Upper lobe of left lung (tissue), 6 donors: ENCODE measurements at regions not wholly inside any gene's neighbourhood (a gene's known extent, or its start where the extent isn't known, plus 50 kb on each side); places are given as distances from the start of the nearest gene placed in this dataset.
A peak's percentile ranks its signal among the peaks of the same experiment; 100 is the strongest.

Experiments used
- ATAC-seq, 2 donors: fragments of 200-7000 bp; cut with Tn5 transposase; one replicate each; pipeline ENCODE4 v1.9.1; 2022; ENCODE audit warnings: mild to moderate bottlenecking in 2 of 2, moderate library complexity in 2 of 2; ENCODE audit not compliant: low FRiP score in 2 of 2
- DNase-seq, 2 donors: peaks; one replicate each; pipeline ENCODE4 v3.0.0-alpha.2; 2019 to 2020
- H3K27ac ChIP-seq, 4 donors: fragments of 200-600 bp; sonication (generic); one replicate each; pipeline ENCODE4 v1.5.1; 2016 to 2019
- H3K27me3 ChIP-seq, 4 donors: fragments of 200-600 bp; sonication (generic); one replicate each; pipeline ENCODE4 v1.5.1; 2017 to 2019
- H3K36me3 ChIP-seq, 4 donors: fragments of 200-600 bp; sonication (generic); one replicate each; pipeline ENCODE4 v1.5.1; 2016 to 2019
- H3K4me1 ChIP-seq, 4 donors: fragments of 200-600 bp; sonication (generic); one replicate each; pipeline ENCODE4 v1.5.1; 2018 to 2019
- H3K4me3 ChIP-seq, 4 donors: fragments of 200-600 bp; sonication (generic); one replicate each; pipeline ENCODE4 v1.5.1; 2017 to 2019; ENCODE audit warnings: mild to moderate bottlenecking in 2 of 4, moderate library complexity in 1 of 4
- H3K9me3 ChIP-seq, 4 donors: fragments of 200-600 bp; sonication (generic); one replicate each; pipeline ENCODE4 v1.5.1; 2018 to 2019
- CTCF ChIP-seq, 6 experiments: fragments of 450-650 bp in 4 of 6; fragments of 200-600 bp in 2 of 6; sonication (generic) in 2 of 6; IDR thresholded peaks; one replicate each; pipeline ENCODE4 v1.5.1; 2016 to 2019; ENCODE audit warnings: antibody characterized with exemption in 6 of 6
- EP300 ChIP-seq, 4 donors: sonication (generic); formaldehyde crosslinking; IDR thresholded peaks; one replicate each; pipeline ENCODE4 v1.5.1; 2017; ENCODE audit warnings: antibody characterized with exemption in 4 of 4, control low read depth in 2 of 4
- POLR2A ChIP-seq, 4 donors: fragments of 450-650 bp; IDR thresholded peaks; one replicate each; pipeline ENCODE4 v1.5.1; 2016 to 2017; ENCODE audit warnings: antibody characterized with exemption in 4 of 4, mild to moderate bottlenecking in 2 of 4
- POLR2AphosphoS5 ChIP-seq, 2 donors: sonication (generic); formaldehyde crosslinking; IDR thresholded peaks; one replicate each; pipeline ENCODE4 v1.5.1; 2017; ENCODE audit warnings: antibody characterized with exemption in 2 of 2
- WGBS, 2 donors: methylation state at CpG; one replicate each; pipeline ENCODE4 v1.1.5; 2017 to 2018; 5-methylcytosine and 5-hydroxymethylcytosine counted together
- donor health status: DM: no; HTN: no; CAD: no; lungs with moderate emphysema.
- donor health status: DM: no; HTN: yes; CAD: no; lungs with severe emphysema.

DNA sequence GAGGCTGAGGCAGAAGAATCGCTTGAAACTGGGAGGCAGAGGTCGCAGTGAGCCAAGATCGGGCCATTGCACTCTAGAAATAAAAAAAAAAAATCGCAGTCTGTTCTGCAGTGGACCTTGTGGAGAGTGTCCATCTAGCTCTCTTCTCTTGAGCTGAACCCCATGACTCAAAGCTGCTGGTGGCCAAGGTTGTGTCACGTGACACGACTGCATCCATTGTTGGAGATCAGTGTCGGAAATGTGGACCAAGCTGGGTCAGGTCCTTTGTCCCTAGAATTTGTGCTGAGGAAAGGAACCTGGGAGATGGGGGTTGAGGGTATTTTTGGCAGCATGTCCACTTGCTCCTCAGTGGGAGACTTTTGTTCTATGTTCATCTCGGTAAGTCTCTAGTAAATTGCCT lies 564.8 kb upstream of the CDH4 start:
- ATAC-seq = no peak

GRCh38 chr20:60690771-60691170 lies 561.3 kb upstream of the CDH4 start:
- DNase-seq = no peak
- no peak overlapping the region for H3K4me3 ChIP-seq
- no peaks in the 10 kb centered on the region for H3K27me3 ChIP-seq
- no peaks in the 10 kb centered on the region for H3K9me3 ChIP-seq
- no peaks in the 10 kb centered on the region for H3K36me3 ChIP-seq
- WGBS, 2 donors = 47 to 54% methylated on average over 3 of the region's 3 CpGs
- H3K4me1 ChIP-seq = no peaks in the 10 kb centered on the region
- no peak overlapping the region for H3K27ac ChIP-seq
- TF ChIP-seq POLR2A (IDR thresholded peaks at IDR 0.05) (no peak), POLR2AphosphoS5 (IDR thresholded peaks at IDR 0.05) (no peak), CTCF (IDR thresholded peaks at IDR 0.05) (no peak), EP300 (IDR thresholded peaks at IDR 0.05) (no peak)
- ATAC-seq = no peak

More for the DNA sequence above, 564.8 kb upstream of the CDH4 start:
- DNase-seq = no peak
- no peaks in the 10 kb centered on the region for H3K4me1 ChIP-seq
- WGBS, 2 donors = 91 to 95% methylated on average over 8 of the region's 8 CpGs
- H3K27me3 ChIP-seq = no peaks in the 10 kb centered on the region
- TF ChIP-seq EP300 (IDR thresholded peaks at IDR 0.05) = no peak
- no peak for TF ChIP-seq CTCF (IDR thresholded peaks at IDR 0.05)
- no peak for TF ChIP-seq POLR2AphosphoS5 (IDR thresholded peaks at IDR 0.05)
- no peak for TF ChIP-seq POLR2A (IDR thresholded peaks at IDR 0.05)
- no peak overlapping the region for H3K27ac ChIP-seq
- H3K36me3 ChIP-seq = no peaks in the 10 kb centered on the region
- no peaks in the 10 kb centered on the region for H3K9me3 ChIP-seq
- no peak overlapping the region for H3K4me3 ChIP-seq

DNA sequence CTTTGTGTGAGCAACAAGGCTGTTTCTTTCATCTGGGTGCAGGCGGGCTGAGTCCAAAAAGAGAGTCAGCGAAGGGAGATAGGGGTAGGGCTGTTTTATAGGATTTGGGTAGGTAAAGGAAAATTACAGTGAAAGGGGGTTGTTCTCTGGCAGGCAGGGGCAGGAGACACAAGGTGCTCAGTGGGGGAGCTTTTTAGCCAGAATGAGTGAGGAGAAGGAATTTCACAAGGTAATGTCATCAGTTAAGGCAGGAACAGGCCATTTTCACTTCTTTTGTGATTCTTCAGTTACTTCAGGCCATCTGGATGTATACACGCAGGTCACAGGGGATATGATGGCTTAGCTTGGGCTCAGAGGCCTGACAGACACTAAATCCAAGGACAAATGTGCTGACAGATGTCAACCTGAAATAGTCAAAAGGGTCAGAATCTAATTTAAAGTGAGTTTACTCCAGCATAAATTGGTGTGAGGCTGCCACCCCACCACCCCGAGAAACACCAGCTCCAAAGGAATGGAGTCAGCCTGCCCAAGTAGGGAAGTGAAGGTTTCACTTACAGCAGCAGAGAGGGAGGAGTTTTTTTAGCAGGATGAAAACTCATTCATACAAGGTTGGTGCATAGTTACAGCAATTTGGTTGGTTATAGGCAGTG lies 560.0 kb upstream of the CDH4 start:
- WGBS, 2 donors = 71 to 73% methylated on average over 4 of the region's 4 CpGs
- H3K4me3 ChIP-seq = no peak overlapping the region
- DNase-seq (no peak), ATAC-seq (no peak)
- no peaks in the 10 kb centered on the region for H3K27me3 ChIP-seq
- no peaks in the 10 kb centered on the region for H3K4me1 ChIP-seq
- TF ChIP-seq EP300 (IDR thresholded peaks at IDR 0.05) = no peak
- TF ChIP-seq CTCF (IDR thresholded peaks at IDR 0.05) = no peak
- no peak for TF ChIP-seq POLR2A (IDR thresholded peaks at IDR 0.05)
- no peak for TF ChIP-seq POLR2AphosphoS5 (IDR thresholded peaks at IDR 0.05)
- H3K27ac ChIP-seq = no peak overlapping the region
- H3K36me3 ChIP-seq = no peaks in the 10 kb centered on the region
- H3K9me3 ChIP-seq = no peaks in the 10 kb centered on the region

DNA sequence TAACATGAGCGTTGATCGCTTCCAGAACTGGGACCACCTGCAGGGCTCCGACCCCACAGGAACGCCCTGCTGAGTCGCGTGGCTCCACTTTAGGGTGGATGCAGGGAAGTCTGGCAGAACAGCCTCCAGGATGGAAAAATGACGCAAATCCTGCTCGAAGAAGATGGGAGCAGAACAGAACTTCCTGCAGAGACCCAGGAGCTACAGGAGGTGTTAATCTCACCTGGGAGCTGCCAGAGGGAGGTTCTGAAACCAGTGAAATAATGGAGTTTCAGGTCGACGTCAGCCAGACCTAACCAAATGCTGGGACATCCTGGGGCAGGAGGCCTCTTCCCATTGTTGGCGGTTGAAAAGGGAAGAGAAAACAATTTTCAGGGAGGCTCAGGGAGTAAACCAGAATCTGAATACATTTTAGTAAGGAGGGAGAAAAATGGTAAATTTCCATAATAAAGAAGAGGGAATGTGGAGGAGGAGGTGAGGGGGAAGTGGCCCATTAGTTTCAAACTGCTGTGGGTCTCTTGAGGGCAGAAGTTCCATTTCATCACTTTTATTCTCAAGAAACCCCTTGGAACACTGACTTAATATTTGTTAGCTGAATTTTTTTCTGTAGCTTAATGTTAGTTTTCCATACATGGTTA lies 558.4 kb upstream of the CDH4 start:
- no peaks in the 10 kb centered on the region for H3K27me3 ChIP-seq
- no peak for ATAC-seq
- TF ChIP-seq EP300 (IDR thresholded peaks at IDR 0.05) = no peak
- no peak for TF ChIP-seq POLR2A (IDR thresholded peaks at IDR 0.05)
- TF ChIP-seq CTCF (IDR thresholded peaks at IDR 0.05) = no peak
- no peak for TF ChIP-seq POLR2AphosphoS5 (IDR thresholded peaks at IDR 0.05)
- H3K4me1 ChIP-seq = no peaks in the 10 kb centered on the region
- DNase-seq = peak in 1 of 2 donors; percentile 33
- H3K36me3 ChIP-seq = no peaks in the 10 kb centered on the region
- no peak overlapping the region for H3K27ac ChIP-seq
- H3K9me3 ChIP-seq = no peaks in the 10 kb centered on the region
- 60 to 61% methylated on average over 11 of the region's 11 CpGs for WGBS, 2 donors
- no peak overlapping the region for H3K4me3 ChIP-seq

DNA sequence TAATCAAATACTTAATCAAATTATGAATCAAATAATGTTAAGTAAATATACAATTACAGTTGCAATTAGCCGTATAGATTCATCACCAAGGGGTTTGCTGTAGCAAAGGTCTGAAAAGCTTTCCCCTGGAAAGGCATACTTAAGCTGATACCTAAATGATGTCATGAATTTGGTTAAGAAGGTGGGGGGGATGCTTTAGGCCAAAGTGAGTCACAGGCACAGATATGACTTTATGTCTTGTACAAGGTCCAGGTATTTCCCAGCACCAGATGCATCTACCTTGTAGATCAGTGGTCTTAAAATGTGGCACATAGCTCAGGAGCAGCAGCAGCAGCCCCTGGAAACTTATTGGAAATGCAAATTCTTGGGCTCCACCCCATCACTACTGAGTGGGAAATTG lies 557.3 kb upstream of the CDH4 start:
- Histone ChIP-seq H3K9me3 (no peaks in the 10 kb centered on the region), H3K36me3 (no peaks in the 10 kb centered on the region), H3K4me3 (no peak overlapping the region), H3K27ac (no peak overlapping the region), H3K27me3 (no peaks in the 10 kb centered on the region), H3K4me1 (no peaks in the 10 kb centered on the region)
- DNase-seq (no peak), ATAC-seq (no peak)
- WGBS, 2 donors = 96 to 97% methylated on average over 1 of the region's 1 CpG
- TF ChIP-seq POLR2AphosphoS5 (IDR thresholded peaks at IDR 0.05) = no peak
- no peak for TF ChIP-seq POLR2A (IDR thresholded peaks at IDR 0.05)
- no peak for TF ChIP-seq CTCF (IDR thresholded peaks at IDR 0.05)
- TF ChIP-seq EP300 (IDR thresholded peaks at IDR 0.05) = no peak
